CD4-positive, alpha-beta T cell treated with Interleukin-12 subunit alpha and Interleukin-12 subunit beta, for 1 hour (primary cell): ENCODE measurements at regions not wholly inside any gene's neighbourhood (a gene's known extent, or its start where the extent isn't known, plus 50 kb on each side); places are given as distances from the start of the nearest gene placed in this dataset.
A peak's percentile ranks its signal among the peaks of the same experiment; 100 is the strongest.

ENCODE experiments used
- DNase-seq: peaks from one replicate; pipeline ENCODE4 v3.0.0-alpha.2; 2020

GRCh38 chr14:39841088-39841487, 408.9 kb upstream of the FBXO33 start:
- DNase-seq, result no peak

- DNase-seq, result no peak
These were observed 395.8 kb upstream of the FBXO33 start for GRCh38 chr14:39827901-39828655.

GRCh38 chr14:39812532-39813320, 380.5 kb upstream of the FBXO33 start:
- DNase-seq, result no peak

- DNase-seq, result no peak
These were observed 375.0 kb upstream of the FBXO33 start for GRCh38 chr14:39807271-39807670.

- no peak for DNase-seq
These were observed 352.2 kb upstream of the FBXO33 start for GRCh38 chr14:39784461-39784860.

- DNase-seq, result no peak
These were observed 349.2 kb upstream of the FBXO33 start for GRCh38 chr14:39781466-39781865.

GRCh38 chr14:39773387-39774126, 341.3 kb upstream of the FBXO33 start:
- no peak for DNase-seq

- DNase-seq, result no peak
These were observed 340.4 kb upstream of the FBXO33 start for GRCh38 chr14:39772627-39773026.

- no peak for DNase-seq
These were observed 336.4 kb upstream of the FBXO33 start for GRCh38 chr14:39768589-39768988.

- DNase-seq, result no peak
These were observed 334.3 kb upstream of the FBXO33 start for GRCh38 chr14:39766397-39767000.

GRCh38 chr14:39765676-39766075, 333.4 kb upstream of the FBXO33 start:
- DNase-seq, result no peak

GRCh38 chr14:39763402-39763890, 331.2 kb upstream of the FBXO33 start:
- no peak for DNase-seq

GRCh38 chr14:39762576-39763401, 330.6 kb upstream of the FBXO33 start:
- peak; percentile 0 for DNase-seq

GRCh38 chr14:39755269-39755878, 323.1 kb upstream of the FBXO33 start:
- no peak for DNase-seq

GRCh38 chr14:39740454-39740853, 308.2 kb upstream of the FBXO33 start:
- DNase-seq, result no peak

GRCh38 chr14:39739796-39740195, 307.6 kb upstream of the FBXO33 start:
- DNase-seq, result no peak

- DNase-seq, result no peak
These were observed 302.1 kb upstream of the FBXO33 start for GRCh38 chr14:39734306-39734705.

GRCh38 chr14:39733741-39734140, 301.5 kb upstream of the FBXO33 start:
- no peak for DNase-seq

GRCh38 chr14:39731912-39732311, 299.7 kb upstream of the FBXO33 start:
- no peak for DNase-seq

- no peak for DNase-seq
These were observed 294.3 kb upstream of the FBXO33 start for GRCh38 chr14:39726563-39726962.

- no peak for DNase-seq
These were observed 290.5 kb upstream of the FBXO33 start for GRCh38 chr14:39722547-39723273.
